ENCODE measurements at regions not wholly inside any gene's neighbourhood (a gene's known extent, or its start where the extent isn't known, plus 50 kb on each side); places are given as distances from the start of the nearest gene placed in this dataset.

DNA sequence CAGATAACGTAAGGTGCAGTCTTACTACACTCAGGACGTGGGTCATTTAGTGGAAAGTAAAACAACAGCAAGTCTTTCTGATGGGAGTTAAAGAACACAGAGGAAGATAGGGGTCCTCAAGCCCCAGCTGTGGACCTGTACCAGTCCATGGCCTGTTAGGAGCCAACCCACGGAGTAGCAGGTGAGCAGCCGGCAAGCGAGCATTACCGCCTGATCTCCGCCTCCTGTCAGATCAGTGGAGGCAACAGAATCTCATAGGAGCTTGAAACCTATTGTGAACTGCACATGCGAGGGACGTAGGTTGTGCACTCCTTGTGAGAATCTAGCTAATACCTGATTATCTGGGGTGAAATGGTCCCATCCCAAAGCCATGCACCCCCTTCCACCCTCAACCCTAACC is 1180.8 kb downstream of the FSTL5 start:
- TF ChIP-seq, protein P1, sequence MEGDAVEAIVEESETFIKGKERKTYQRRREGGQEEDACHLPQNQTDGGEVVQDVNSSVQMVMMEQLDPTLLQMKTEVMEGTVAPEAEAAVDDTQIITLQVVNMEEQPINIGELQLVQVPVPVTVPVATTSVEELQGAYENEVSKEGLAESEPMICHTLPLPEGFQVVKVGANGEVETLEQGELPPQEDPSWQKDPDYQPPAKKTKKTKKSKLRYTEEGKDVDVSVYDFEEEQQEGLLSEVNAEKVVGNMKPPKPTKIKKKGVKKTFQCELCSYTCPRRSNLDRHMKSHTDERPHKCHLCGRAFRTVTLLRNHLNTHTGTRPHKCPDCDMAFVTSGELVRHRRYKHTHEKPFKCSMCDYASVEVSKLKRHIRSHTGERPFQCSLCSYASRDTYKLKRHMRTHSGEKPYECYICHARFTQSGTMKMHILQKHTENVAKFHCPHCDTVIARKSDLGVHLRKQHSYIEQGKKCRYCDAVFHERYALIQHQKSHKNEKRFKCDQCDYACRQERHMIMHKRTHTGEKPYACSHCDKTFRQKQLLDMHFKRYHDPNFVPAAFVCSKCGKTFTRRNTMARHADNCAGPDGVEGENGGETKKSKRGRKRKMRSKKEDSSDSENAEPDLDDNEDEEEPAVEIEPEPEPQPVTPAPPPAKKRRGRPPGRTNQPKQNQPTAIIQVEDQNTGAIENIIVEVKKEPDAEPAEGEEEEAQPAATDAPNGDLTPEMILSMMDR (IDR thresholded peaks at IDR 0.05), result no peak
- TF ChIP-seq POLR2A (IDR thresholded peaks at IDR 0.05), result no peak

All from upper lobe of left lung (tissue), 4 donors.